Thoracic aorta (tissue), 2 donors: ENCODE measurements at regions not wholly inside any gene's neighbourhood (a gene's known extent, or its start where the extent isn't known, plus 50 kb on each side); places are given as distances from the start of the nearest gene placed in this dataset.
"Not testable (repeated sequence)": the region's sequence is repeated elsewhere in the genome, so short reads cannot be mapped to it uniquely, and the experiment has no call there.

ENCODE experiments used
- ATAC-seq: fragments of 150-250 bp; one replicate; pipeline ENCODE4 v1.8.0; 2017; ENCODE audit warnings: low read depth; ENCODE audit not compliant: insufficient number of reproducible peaks, low FRiP score
- DNase-seq: peaks from one replicate; pipeline ENCODE4 v3.0.0-alpha.2; 2020; ENCODE audit warnings: low spot score
- H3K27ac ChIP-seq, 2 donors: fragments of 200-600 bp; sonication (generic); 1 replicate in 1 of 2; 2 replicates in 1 of 2; pipeline ENCODE4 v1.5.1; 2016; ENCODE audit warnings: mild to moderate bottlenecking in 2 of 2, moderate library complexity in 2 of 2
- H3K27me3 ChIP-seq: fragments of 200-600 bp; sonication (generic); replicated peaks from 2 replicates; pipeline ENCODE4 v1.6.0; 2016; ENCODE audit warnings: mild to moderate bottlenecking; ENCODE audit not compliant: insufficient read depth
- H3K36me3 ChIP-seq: fragments of 200-600 bp; sonication (generic); one replicate; pipeline ENCODE4 v1.5.1; 2016
- H3K4me1 ChIP-seq, 2 donors: fragments of 200-600 bp; sonication (generic); 1 replicate in 1 of 2; 2 replicates in 1 of 2; pipeline versions ENCODE4 v1.5.1 to v1.6.0; 2016; ENCODE audit warnings: low read depth in 2 of 2, mild to moderate bottlenecking in 1 of 2; ENCODE audit not compliant: control insufficient read depth in 1 of 2
- H3K4me3 ChIP-seq: fragments of 200-600 bp; sonication (generic); 2 replicates; pipeline ENCODE4 v1.5.1; 2016; ENCODE audit warnings: mild to moderate bottlenecking
- H3K9me3 ChIP-seq: fragments of 200-600 bp; sonication (generic); 2 replicates; pipeline ENCODE4 v1.5.1; 2016
- TF ChIP-seq, protein P1 (sequence below): fragments of 200-600 bp; sonication (generic); IDR thresholded peaks from one replicate; pipeline ENCODE4 v1.5.1; 2019; ENCODE audit warnings: antibody characterized with exemption

DNA sequence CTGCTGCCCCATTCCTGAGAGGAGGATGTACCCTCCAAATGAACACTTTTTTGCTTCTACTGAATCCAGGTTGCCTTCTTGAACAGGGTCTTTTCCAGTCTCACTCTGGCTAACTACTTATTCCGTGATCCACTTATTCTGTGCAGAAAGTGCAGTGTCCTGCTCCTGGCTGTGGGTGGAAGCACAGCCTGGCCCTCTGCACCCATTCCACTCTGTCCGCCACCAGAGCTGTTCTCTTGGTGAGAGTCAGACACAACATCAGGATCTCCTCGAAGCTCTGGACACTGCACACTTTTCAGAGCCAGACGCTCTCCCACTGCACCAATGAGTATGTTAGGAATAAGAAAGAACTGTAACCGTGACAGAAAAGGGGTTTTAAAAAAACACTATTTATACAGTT lies 174.2 kb downstream of the MCHR2 start:
- no peaks in the 10 kb centered on the region for H3K9me3 ChIP-seq
- no peak for ATAC-seq
- TF ChIP-seq, protein P1, sequence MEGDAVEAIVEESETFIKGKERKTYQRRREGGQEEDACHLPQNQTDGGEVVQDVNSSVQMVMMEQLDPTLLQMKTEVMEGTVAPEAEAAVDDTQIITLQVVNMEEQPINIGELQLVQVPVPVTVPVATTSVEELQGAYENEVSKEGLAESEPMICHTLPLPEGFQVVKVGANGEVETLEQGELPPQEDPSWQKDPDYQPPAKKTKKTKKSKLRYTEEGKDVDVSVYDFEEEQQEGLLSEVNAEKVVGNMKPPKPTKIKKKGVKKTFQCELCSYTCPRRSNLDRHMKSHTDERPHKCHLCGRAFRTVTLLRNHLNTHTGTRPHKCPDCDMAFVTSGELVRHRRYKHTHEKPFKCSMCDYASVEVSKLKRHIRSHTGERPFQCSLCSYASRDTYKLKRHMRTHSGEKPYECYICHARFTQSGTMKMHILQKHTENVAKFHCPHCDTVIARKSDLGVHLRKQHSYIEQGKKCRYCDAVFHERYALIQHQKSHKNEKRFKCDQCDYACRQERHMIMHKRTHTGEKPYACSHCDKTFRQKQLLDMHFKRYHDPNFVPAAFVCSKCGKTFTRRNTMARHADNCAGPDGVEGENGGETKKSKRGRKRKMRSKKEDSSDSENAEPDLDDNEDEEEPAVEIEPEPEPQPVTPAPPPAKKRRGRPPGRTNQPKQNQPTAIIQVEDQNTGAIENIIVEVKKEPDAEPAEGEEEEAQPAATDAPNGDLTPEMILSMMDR, result no peak
- no peaks in the 10 kb centered on the region for H3K36me3 ChIP-seq
- DNase-seq, result no peak
- no peaks in the 10 kb centered on the region for H3K27me3 ChIP-seq
- H3K27ac ChIP-seq, result no peak overlapping the region
- no peak overlapping the region for H3K4me3 ChIP-seq
- no peaks in the 10 kb centered on the region for H3K4me1 ChIP-seq

DNA sequence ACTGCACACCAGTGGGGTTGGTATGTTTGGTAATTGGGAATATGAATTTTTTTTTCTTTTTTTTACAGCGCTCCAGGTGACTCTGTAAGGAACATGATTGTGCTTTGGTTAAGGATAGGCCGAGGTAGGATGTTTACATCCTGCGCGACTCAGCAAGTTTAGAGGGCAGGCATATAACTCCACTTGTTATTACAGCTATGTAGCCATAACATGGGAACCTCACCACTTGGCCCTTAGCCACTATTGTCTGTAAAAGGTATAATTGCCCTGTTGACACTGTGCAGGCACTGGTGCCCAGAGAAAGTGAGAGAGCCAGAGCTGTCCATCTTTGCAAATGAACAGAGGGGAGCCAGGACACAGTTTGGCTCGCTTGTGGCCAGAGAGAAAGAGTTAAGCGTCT lies 172.9 kb downstream of the MCHR2 start:
- Histone ChIP-seq H3K4me1 (no peaks in the 10 kb centered on the region), H3K36me3 (no peaks in the 10 kb centered on the region), H3K4me3 (no peak overlapping the region), H3K27ac (no peak overlapping the region), H3K9me3 (no peaks in the 10 kb centered on the region), H3K27me3 (no peaks in the 10 kb centered on the region)
- TF ChIP-seq, protein P1, result no peak
- ATAC-seq (no peak), DNase-seq (no peak)

DNA sequence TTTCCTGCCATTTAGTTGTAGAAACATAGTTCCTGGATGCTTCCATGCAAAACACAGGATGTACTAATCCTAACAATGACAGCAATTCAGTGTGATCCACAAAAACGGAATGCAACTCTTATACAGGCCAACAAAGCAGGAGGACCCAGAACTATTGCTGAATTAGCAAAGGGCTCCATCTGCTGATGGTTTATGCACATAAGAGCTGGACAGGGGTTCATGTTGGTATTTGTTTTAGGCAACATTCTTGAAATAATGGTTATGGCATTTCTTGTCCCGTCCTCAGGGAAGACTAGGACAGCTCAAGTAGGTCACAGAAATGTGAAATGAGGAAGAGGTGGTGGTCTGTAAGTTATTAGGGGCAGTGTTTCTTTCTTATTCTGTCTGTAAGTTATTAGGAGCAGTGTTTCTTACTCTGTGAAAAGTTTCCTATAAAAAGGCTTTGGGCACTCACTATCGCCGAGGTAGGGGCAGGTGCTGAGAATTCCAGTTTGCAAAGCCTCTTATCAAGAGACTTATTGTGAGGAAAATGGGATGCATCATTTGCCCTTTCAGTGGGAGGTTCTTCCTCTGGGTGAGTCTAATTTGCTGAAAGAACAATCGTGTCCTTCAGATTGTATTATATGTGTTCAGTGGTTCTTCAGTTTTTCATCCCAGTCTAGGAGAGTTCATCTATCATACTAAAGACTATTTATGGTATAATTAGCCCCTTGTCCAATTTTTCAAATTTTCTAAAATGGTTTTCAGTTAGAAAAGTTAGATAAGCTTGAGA lies 171.1 kb downstream of the MCHR2 start:
- DNase-seq (no peak), ATAC-seq (no peak)
- Histone ChIP-seq H3K4me1 (no peaks in the 10 kb centered on the region), H3K27ac (no peak overlapping the region), H3K4me3 (no peak overlapping the region), H3K9me3 (no peaks in the 10 kb centered on the region), H3K36me3 (no peaks in the 10 kb centered on the region), H3K27me3 (no peaks in the 10 kb centered on the region)
- TF ChIP-seq, protein P1, result no peak

DNA sequence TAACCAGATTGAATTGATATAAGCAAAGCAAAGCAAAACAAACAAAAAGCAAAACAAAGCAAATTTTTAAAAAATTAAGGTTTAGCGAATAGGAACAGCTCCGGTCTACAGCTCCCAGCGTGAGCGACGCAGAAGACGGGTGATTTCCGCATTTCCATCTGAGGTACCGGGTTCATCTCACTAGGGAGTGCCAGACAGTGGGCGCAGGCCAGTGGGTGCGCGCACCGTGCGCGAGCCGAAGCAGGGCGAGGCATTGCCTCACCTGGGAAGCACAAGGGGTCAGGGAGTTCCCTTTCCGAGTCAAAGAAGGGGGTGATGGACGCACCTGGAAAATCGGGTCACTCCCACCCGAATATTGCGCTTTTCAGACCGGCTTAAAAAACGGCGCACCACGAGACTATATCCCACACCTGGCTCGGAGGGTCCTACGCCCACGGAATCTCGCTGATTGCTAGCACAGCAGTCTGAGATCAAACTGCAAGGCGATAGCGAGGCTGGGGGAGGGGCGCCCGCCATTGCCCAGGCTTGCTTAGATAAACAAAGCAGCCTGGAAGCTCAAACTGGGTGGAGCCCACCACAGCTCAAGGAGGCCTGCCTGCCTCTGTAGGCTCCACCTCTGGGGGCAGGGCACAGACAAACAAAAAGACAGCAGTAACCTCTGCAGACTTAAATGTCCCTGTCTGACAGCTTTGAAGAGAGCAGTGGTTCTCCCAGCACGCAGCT lies 170.3 kb downstream of the MCHR2 start:
- not testable (repeated sequence) for DNase-seq, H3K36me3 ChIP-seq, ATAC-seq, H3K27ac ChIP-seq, H3K4me1 ChIP-seq, H3K9me3 ChIP-seq, H3K4me3 ChIP-seq, H3K27me3 ChIP-seq

DNA sequence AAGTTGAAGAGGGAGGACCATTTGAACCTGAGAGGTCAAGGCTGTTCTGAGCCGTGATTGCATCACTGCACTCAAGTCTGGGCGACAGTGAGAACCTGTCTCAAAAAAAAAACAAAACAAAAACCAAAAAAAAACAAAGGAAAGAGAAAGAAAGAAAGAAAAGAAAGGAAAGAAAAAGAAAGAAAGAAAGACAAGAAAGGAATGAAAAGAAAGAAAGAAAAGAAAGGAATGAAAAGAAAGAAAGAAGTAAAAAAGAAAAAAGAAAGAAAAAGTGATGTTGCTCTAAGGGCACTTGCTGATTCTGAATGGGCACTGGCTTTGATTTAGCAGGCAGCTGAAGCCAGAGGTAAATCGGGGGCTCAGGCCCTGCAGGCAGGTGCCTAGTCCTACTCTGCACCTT lies 161.0 kb downstream of the MCHR2 start:
- Histone ChIP-seq H3K36me3 (no peaks in the 10 kb centered on the region), H3K27ac (no peak overlapping the region), H3K4me3 (no peak overlapping the region), H3K9me3 (no peaks in the 10 kb centered on the region), H3K27me3 (no peaks in the 10 kb centered on the region), H3K4me1 (no peaks in the 10 kb centered on the region)
- TF ChIP-seq, protein P1, result no peak
- DNase-seq (no peak), ATAC-seq (no peak)
